HG03045 (cell line): ENCODE measurements at regions not wholly inside any gene's neighbourhood (a gene's known extent, or its start where the extent isn't known, plus 50 kb on each side); places are given as distances from the start of the nearest gene placed in this dataset.
"Not testable (repeated sequence)": the region's sequence is repeated elsewhere in the genome, so short reads cannot be mapped to it uniquely, and the experiment has no call there.

Experiments
- ATAC-seq: cut with Tn5 transposase; IDR thresholded peaks from one replicate; pipeline ENCODE4 v1.9.1; 2021; ENCODE audit warnings: mild to moderate bottlenecking, moderate library complexity; ENCODE audit not compliant: unreplicated experiment

- ATAC-seq = no peak
Observed at GRCh38 chr12:46087916-46088439, 97.6 kb upstream of the SCAF11 start.

GRCh38 chr12:46084666-46085631 is 94.6 kb upstream of the SCAF11 start:
- no peak for ATAC-seq

GRCh38 chr12:46082490-46083200 is 92.3 kb upstream of the SCAF11 start:
- ATAC-seq = no peak

- ATAC-seq = no peak
Observed at GRCh38 chr12:46073321-46073720, 82.9 kb upstream of the SCAF11 start.

- peak; percentile 93 for ATAC-seq
Observed at GRCh38 chr12:46071769-46072624, 81.6 kb upstream of the SCAF11 start.

- ATAC-seq = no peak
Observed at GRCh38 chr12:46071335-46071734, 81.0 kb upstream of the SCAF11 start.

- no peak for ATAC-seq
Observed at GRCh38 chr12:46067094-46067493, 76.7 kb upstream of the SCAF11 start.

GRCh38 chr12:46065412-46066166 is 75.2 kb upstream of the SCAF11 start:
- peak; percentile 47 for ATAC-seq

GRCh38 chr12:46064548-46064947 is 74.2 kb upstream of the SCAF11 start:
- no peak for ATAC-seq

- not testable (repeated sequence) for ATAC-seq
Observed at GRCh38 chr12:46058697-46059096, 68.3 kb upstream of the SCAF11 start.

- ATAC-seq = no peak
Observed at GRCh38 chr12:46050805-46051204, 60.4 kb upstream of the SCAF11 start.

GRCh38 chr12:46049665-46050064 is 59.3 kb upstream of the SCAF11 start:
- no peak for ATAC-seq

- no peak for ATAC-seq
Observed at GRCh38 chr12:46046436-46046835, 56.1 kb upstream of the SCAF11 start.

GRCh38 chr12:46043972-46044520 is 53.7 kb upstream of the SCAF11 start:
- no peak for ATAC-seq
